K562 (cell line): ENCODE measurements at regions not wholly inside any gene's neighbourhood (a gene's known extent, or its start where the extent isn't known, plus 50 kb on each side); places are given as distances from the start of the nearest gene placed in this dataset.

Source experiments
- ATAC-seq: fragments of 200-7000 bp; cut with Tn5 transposase; 3 replicates; pipeline ENCODE4 v1.9.1; 2020; ENCODE audit warnings: moderate library complexity
- BruUV-seq: library from RNA; stranded (reverse); fragments of 400-500 nt; replicated peaks from 2 replicates; lab custom pipeline; 2021; lab: Mats Ljungman, UMichigan
- CTCF ChIA-PET: fragments of 300-600 bp; formaldehyde crosslinking; extraction: SDS; loops from one replicate; lab custom pipeline; 2021; ENCODE audit warnings: low intra/inter-chr PET ratio; lab: Yijun Ruan, JAX
- POLR2A ChIA-PET: fragments of 300-600, 350-650 bp; sonication (Branson Sonifier 250); formaldehyde crosslinking; extraction: SDS; loops from one replicate; lab custom pipeline; 2021; ENCODE audit warnings: antibody characterized with exemption, inconsistent platforms; lab: Yijun Ruan, JAX
- DNase-seq, 4 experiments: peaks; one replicate each; pipeline versions ENCODE4 v3.0.0 to v3.0.0-alpha.2; 2011 to 2018; ENCODE audit warnings: low spot score in 3 of 4, mixed read lengths in 3 of 4; ENCODE audit errors: extremely low read depth in 1 of 4
- FAIRE-seq: peaks from 2 replicates; lab custom pipeline; 2011; peaks lifted over from hg19 to GRCh38; lab: Jason Lieb, UNC
- H2AFZ ChIP-seq: 2 replicates; pipeline ENCODE4 v1.6.0; 2011; ENCODE audit warnings: low read depth, low read length, control low read depth, inconsistent platforms
- H3K27ac ChIP-seq: fragments of 200-600 bp; 3 replicates; pipeline ENCODE4 v1.8.0; 2011; ENCODE audit warnings: low read depth, mild to moderate bottlenecking, control low read depth, inconsistent platforms, low read length, moderate library complexity, mixed read lengths; ENCODE audit errors: extremely low read depth
- H3K27me3 ChIP-seq, 2 experiments: fragments of 300-600 bp in 1 of 2; 2 replicates in 1 of 2; 3 replicates in 1 of 2; pipeline versions ENCODE4 v1.6.0 to v1.8.0; 2011; ENCODE audit warnings: inconsistent platforms in 2 of 2, low read length in 2 of 2, mild to moderate bottlenecking in 1 of 2, mixed read lengths in 1 of 2, moderate library complexity in 1 of 2; ENCODE audit not compliant: control insufficient read depth in 2 of 2, insufficient read depth in 2 of 2
- H3K36me3 ChIP-seq: fragments of 300-600 bp; 3 replicates; pipeline ENCODE4 v1.8.0; 2011; ENCODE audit warnings: mild to moderate bottlenecking, low read length, inconsistent platforms; ENCODE audit not compliant: control insufficient read depth, insufficient read depth
- H3K4me1 ChIP-seq, 2 experiments: fragments of 200-600 bp in 1 of 2; replicated peaks in 1 of 2; 2 replicates in 1 of 2; 3 replicates in 1 of 2; pipeline versions ENCODE4 v1.5.1 to v1.8.0; 2011; ENCODE audit warnings: inconsistent platforms in 2 of 2, low read length in 2 of 2, mild to moderate bottlenecking in 1 of 2, mixed read lengths in 1 of 2, moderate library complexity in 1 of 2; ENCODE audit not compliant: control insufficient read depth in 2 of 2, insufficient read depth in 2 of 2
- H3K4me2 ChIP-seq: 2 replicates; pipeline ENCODE4 v1.6.1; 2011; ENCODE audit warnings: low read length, control low read depth, inconsistent platforms, mixed read lengths; ENCODE audit not compliant: insufficient read depth
- H3K4me3 ChIP-seq: fragments of 200-600 bp; sonication (generic), shearing (Covaris generic); 2 replicates; pipeline ENCODE4 v1.5.1; 2016; ENCODE audit warnings: control low read depth, inconsistent platforms
- H3K79me2 ChIP-seq: fragments of 200-600 bp; 3 replicates; pipeline ENCODE4 v1.8.0; 2011; ENCODE audit warnings: low read length, inconsistent platforms; ENCODE audit not compliant: control insufficient read depth, insufficient read depth
- H3K9ac ChIP-seq, 2 experiments: 2 replicates each; pipeline versions ENCODE4 v1.6.0 to v1.6.1; 2011; ENCODE audit warnings: low read depth in 2 of 2, low read length in 2 of 2, control low read depth in 1 of 2, inconsistent platforms in 1 of 2, mild to moderate bottlenecking in 1 of 2, mixed read lengths in 1 of 2; ENCODE audit not compliant: insufficient read depth in 1 of 2
- H3K9me1 ChIP-seq: one replicate; pipeline ENCODE4 v1.6.0; 2011; ENCODE audit warnings: inconsistent platforms, mild to moderate bottlenecking, low read length, moderate library complexity; ENCODE audit not compliant: control insufficient read depth, insufficient read depth
- H3K9me3 ChIP-seq: replicated peaks from 2 replicates; pipeline ENCODE4 v1.5.1; 2011; ENCODE audit warnings: low read depth, low read length, inconsistent platforms; ENCODE audit not compliant: control insufficient read depth, insufficient read depth
- H4K20me1 ChIP-seq: replicated peaks from 2 replicates; pipeline ENCODE4 v1.6.1; 2011; ENCODE audit warnings: low read length, inconsistent platforms, mixed read lengths; ENCODE audit not compliant: control insufficient read depth, insufficient read depth
- DNMT1 ChIP-seq: fragments of 450-650 bp; IDR thresholded peaks from 2 replicates; pipeline ENCODE4 v1.6.1; 2016; ENCODE audit warnings: antibody characterized with exemption, mild to moderate bottlenecking
- ESRRA ChIP-seq: fragments of 450-650 bp; IDR thresholded peaks from 2 replicates; pipeline ENCODE4 v1.6.1; 2014; ENCODE audit warnings: low read depth, mild to moderate bottlenecking, moderate library complexity, borderline replicate concordance
- ETS2 ChIP-seq: IDR thresholded peaks from 2 replicates; pipeline ENCODE4 v1.6.1; 2016; ENCODE audit warnings: borderline replicate concordance, missing genetic modification characterization, mild to moderate bottlenecking, moderate library complexity, missing compliant biosample characterization; ENCODE audit not compliant: poor library complexity, severe bottlenecking
- NELFE ChIP-seq: IDR thresholded peaks from 2 replicates; pipeline ENCODE4 v1.6.1; 2011; ENCODE audit warnings: mild to moderate bottlenecking; ENCODE audit not compliant: insufficient read depth, insufficient read length
- NR2C2 ChIP-seq, 2 experiments: fragments of 200-800 bp in 1 of 2; sonication (Bioruptor generic) in 1 of 2; sonication (generic) in 1 of 2; formaldehyde crosslinking in 1 of 2; IDR thresholded peaks; 2 replicates each; pipeline versions ENCODE4 v1.6.1 to v1.8.0; 2016 to 2022; ENCODE audit warnings: mild to moderate bottlenecking in 1 of 2, missing compliant biosample characterization in 1 of 2, missing genetic modification characterization in 1 of 2, missing genetic modification reagents in 1 of 2
- SMC3 ChIP-seq: conservative IDR thresholded peaks from 2 replicates; pipeline ENCODE4 v1.6.1; 2011; ENCODE audit warnings: low read depth, low read length, improper control_type of control experiment; ENCODE audit not compliant: insufficient read depth
- SPI1 ChIP-seq: IDR thresholded peaks from 2 replicates; pipeline ENCODE4 v1.6.1; 2011; ENCODE audit warnings: low read depth, low read length, control low read depth, borderline replicate concordance
- SRSF9 ChIP-seq: fragments of 200-400 bp; formaldehyde crosslinking; IDR thresholded peaks from 2 replicates; pipeline ENCODE4 v1.6.1; 2017; ENCODE audit warnings: low read depth, low read length, borderline replicate concordance
- ZFX ChIP-seq: sonication (generic); formaldehyde crosslinking; IDR thresholded peaks from 2 replicates; pipeline ENCODE4 v1.8.0; 2022; ENCODE audit warnings: mild to moderate bottlenecking, missing genetic modification reagents, moderate library complexity
- in situ Hi-C: fragments of 300-500 bp; cut with MboI; formaldehyde crosslinking; loops from 4 replicates; pipeline ENCODE4 v1.15.0; 2018; ENCODE audit warnings: inconsistent platforms, mixed read lengths
- intact Hi-C: fragments of 100-400 bp; cut with micrococcal nuclease; formaldehyde crosslinking; loops from 2 replicates; pipeline ENCODE4 v1.14.2; 2022
- TF ChIP-seq, protein P1 (sequence below): fragments of 250-450 bp; sonication (Bioruptor Pico); IDR thresholded peaks from 2 replicates; pipeline ENCODE4 v1.8.0; 2022; ENCODE audit warnings: moderate library complexity, mild to moderate bottlenecking, inconsistent platforms
- TF ChIP-seq, protein P2 (sequence below), 2 experiments: fragments of 450-650 bp; IDR thresholded peaks; 2 replicates each; pipeline ENCODE4 v1.6.1; 2016; ENCODE audit warnings: mild to moderate bottlenecking in 2 of 2, borderline replicate concordance in 1 of 2, low read depth in 1 of 2, moderate library complexity in 1 of 2

DNA sequence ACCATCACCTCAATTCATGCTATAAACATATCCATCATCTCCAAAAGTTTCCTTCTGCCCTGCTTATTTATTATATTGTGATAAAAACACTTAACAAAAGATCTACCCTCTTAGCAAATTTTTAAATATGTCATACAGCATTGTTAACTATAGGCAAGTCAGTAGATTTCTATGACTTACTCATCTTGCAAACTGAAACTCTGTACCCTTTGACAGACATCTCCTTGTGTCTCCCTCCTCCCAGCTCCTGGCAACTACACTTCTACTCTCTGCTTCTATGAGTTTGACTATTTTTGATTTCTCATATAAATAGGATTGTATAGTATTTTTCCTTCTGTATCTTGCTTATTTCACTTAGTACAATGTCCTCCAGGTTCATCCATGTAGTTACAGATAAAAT lies 174.8 kb downstream of the TNFSF18 start (continued):
- no peak for TF ChIP-seq NELFE
- TF ChIP-seq ESRRA: no peak
- TF ChIP-seq, all 486 proteins: peak for 0

GRCh38 chr1:172882385-172882784 lies 168.4 kb downstream of the TNFSF18 start:
- CTCF ChIA-PET: no interaction called here
- no peak for TF ChIP-seq SMC3
- TF ChIP-seq ETS2 (tag): no peak
- TF ChIP-seq SPI1: no peak
- no peak for TF ChIP-seq SRSF9
- no peak for TF ChIP-seq NR2C2 (CRISPR knock-in tag; IDR thresholded peaks at IDR 0.05)
- no peak for TF ChIP-seq NR2C2 (tag; IDR thresholded peaks at IDR 0.05)
- TF ChIP-seq DNMT1: no peak
- TF ChIP-seq, protein P1, sequence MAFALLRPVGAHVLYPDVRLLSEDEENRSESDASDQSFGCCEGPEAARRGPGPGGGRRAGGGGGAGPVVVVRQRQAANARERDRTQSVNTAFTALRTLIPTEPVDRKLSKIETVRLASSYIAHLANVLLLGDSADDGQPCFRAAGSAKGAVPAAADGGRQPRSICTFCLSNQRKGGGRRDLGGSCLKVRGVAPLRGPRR: no peak
- TF ChIP-seq, protein P2, sequence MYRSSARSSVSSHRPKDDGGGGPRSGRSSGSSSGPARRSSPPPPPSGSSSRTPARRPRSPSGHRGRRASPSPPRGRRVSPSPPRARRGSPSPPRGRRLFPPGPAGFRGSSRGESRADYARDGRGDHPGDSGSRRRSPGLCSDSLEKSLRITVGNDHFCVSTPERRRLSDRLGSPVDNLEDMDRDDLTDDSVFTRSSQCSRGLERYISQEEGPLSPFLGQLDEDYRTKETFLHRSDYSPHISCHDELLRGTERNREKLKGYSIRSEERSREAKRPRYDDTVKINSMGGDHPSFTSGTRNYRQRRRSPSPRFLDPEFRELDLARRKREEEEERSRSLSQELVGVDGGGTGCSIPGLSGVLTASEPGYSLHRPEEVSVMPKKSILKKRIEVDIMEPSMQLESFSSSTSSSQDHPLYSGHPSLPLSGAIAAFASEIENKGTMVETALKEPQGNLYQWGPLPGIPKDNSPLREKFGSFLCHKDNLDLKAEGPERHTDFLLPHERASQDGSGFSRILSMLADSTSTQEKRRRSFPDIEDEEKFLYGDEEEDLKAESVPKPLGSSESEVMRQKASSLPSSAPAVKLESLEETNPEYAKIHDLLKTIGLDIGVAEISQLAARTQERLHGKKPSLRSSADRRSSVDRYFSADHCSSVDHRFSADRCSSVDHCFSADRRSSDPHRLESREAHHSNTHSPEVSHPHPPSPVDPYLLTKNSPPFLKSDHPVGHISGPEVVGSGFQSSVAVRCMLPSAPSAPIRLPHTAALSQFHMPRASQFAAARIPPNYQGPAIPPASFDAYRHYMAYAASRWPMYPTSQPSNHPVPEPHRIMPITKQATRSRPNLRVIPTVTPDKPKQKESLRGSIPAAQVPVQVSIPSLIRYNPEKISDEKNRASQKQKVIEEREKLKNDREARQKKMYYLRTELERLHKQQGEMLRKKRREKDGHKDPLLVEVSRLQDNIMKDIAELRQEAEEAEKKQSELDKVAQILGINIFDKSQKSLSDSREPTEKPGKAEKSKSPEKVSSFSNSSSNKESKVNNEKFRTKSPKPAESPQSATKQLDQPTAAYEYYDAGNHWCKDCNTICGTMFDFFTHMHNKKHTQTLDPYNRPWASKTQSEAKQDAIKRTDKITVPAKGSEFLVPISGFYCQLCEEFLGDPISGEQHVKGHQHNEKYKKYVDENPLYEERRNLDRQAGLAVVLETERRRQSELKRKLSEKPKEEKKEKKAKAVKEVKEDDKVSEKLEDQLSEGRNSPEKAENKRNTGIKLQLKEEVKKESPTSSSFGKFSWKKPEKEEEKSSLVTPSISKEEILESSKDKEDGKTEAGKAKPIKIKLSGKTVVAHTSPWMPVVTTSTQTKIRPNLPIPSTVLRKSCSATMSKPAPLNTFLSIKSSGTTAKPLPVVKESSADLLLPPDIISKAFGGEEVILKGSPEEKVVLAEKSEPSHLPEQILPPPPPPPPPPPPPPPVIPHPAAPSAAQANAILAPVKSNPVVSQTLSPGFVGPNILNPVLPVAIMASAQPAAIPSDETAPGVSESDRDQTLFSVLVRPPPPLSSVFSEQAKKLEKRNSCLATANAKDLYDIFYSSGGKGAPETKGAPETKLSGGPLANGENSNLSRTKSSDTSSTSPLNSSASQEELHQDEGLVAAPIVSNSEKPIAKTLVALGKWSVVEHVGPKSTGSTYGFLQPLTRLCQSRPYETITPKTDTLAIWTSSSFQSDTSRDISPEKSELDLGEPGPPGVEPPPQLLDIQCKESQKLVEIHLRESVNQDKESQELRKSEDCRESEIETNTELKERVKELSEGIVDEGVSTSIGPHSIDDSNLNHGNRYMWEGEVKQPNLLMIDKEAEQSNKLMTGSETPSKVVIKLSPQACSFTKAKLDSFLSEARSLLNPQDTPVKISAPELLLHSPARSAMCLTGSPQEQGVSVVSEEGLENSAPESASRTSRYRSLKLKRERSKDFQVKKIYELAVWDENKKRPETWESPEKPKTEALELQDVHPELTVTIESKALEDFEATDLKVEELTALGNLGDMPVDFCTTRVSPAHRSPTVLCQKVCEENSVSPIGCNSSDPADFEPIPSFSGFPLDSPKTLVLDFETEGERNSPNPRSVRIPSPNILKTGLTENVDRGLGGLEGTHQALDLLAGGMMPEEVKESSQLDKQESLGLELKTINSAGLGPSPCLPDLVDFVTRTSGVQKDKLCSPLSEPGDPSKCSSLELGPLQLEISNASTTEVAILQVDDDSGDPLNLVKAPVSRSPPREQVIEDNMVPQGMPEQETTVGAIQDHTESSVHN (IDR thresholded peaks at IDR 0.05; ENCODE audit: borderline replicate concordance in 1 of 2, low read depth in 1 of 2): no peak
- TF ChIP-seq ZFX (CRISPR knock-in tag): no peak
- TF ChIP-seq, all 486 proteins: peak for 0
- no TSS peak for BruUV-seq
- Histone ChIP-seq H3K79me2 (no peaks in the 10 kb centered on the region), H3K36me3 (no peaks in the 10 kb centered on the region), H3K4me1 (no peaks in the 10 kb centered on the region; a peak in 1 of 5 replicates), H4K20me1 (no peaks in the 10 kb centered on the region), H3K4me3 (no peak overlapping the region), H3K27ac (no peak overlapping the region), H3K9me3 (no peaks in the 10 kb centered on the region), H2AFZ (no peak overlapping the region), H3K27me3 (no peaks in the 10 kb centered on the region), H3K4me2 (no peak overlapping the region), H3K9me1 (no peaks in the 10 kb centered on the region), H3K9ac (no peak overlapping the region)
- no peak for DNase-seq
- FAIRE-seq: no peak
- intact Hi-C loops (no loop called here), in situ Hi-C loops (no loop called here)
- POLR2A ChIA-PET: interaction anchor here (0.6 to 1.9 kb wide), 4 partner anchors 12 to 464 kb away, joined by 3 to 6 read pairs (median 3); no protein-coding TSS in a partner anchor
- ATAC-seq: no peak
